ENCODE measurements at regions not wholly inside any gene's neighbourhood (a gene's known extent, or its start where the extent isn't known, plus 50 kb on each side); places are given as distances from the start of the nearest gene placed in this dataset.

GRCh38 chr13:29940715-29941114 is 90.3 kb upstream of the UBL3 start:
- TF ChIP-seq, protein P1, sequence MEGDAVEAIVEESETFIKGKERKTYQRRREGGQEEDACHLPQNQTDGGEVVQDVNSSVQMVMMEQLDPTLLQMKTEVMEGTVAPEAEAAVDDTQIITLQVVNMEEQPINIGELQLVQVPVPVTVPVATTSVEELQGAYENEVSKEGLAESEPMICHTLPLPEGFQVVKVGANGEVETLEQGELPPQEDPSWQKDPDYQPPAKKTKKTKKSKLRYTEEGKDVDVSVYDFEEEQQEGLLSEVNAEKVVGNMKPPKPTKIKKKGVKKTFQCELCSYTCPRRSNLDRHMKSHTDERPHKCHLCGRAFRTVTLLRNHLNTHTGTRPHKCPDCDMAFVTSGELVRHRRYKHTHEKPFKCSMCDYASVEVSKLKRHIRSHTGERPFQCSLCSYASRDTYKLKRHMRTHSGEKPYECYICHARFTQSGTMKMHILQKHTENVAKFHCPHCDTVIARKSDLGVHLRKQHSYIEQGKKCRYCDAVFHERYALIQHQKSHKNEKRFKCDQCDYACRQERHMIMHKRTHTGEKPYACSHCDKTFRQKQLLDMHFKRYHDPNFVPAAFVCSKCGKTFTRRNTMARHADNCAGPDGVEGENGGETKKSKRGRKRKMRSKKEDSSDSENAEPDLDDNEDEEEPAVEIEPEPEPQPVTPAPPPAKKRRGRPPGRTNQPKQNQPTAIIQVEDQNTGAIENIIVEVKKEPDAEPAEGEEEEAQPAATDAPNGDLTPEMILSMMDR (IDR thresholded peaks at IDR 0.05; ENCODE audit: insufficient read depth, low read depth, low read length, missing control alignments) = no peak
- no peak overlapping the region for H3K4me3 ChIP-seq (ENCODE audit: low read length)
- no peak for DNase-seq (ENCODE audit: low read depth)

DNA sequence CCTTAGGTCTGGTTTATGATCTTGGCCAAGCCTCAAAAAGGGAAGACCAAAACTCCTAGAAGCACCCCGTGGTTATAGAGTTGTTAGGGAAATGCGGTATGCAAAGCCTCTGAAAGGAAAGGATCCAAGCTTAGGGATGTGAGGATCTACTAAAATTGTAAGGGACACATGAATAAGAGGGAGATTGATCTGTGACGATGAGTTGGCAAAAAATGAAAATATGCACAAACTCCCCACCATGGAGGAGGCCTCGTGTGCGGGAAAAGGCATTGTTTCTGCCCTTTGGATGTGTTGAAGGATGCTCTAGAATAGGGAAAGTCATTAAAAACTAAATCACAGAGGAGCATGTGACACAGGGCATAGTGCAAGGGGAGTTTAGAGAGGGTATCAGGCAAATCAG is 88.7 kb upstream of the UBL3 start:
- TF ChIP-seq, protein P1 (IDR thresholded peaks at IDR 0.05; ENCODE audit: insufficient read depth, low read depth, low read length, missing control alignments) = no peak
- no peak overlapping the region for H3K4me3 ChIP-seq (ENCODE audit: low read length)
- DNase-seq (ENCODE audit: low read depth) = no peak

DNA sequence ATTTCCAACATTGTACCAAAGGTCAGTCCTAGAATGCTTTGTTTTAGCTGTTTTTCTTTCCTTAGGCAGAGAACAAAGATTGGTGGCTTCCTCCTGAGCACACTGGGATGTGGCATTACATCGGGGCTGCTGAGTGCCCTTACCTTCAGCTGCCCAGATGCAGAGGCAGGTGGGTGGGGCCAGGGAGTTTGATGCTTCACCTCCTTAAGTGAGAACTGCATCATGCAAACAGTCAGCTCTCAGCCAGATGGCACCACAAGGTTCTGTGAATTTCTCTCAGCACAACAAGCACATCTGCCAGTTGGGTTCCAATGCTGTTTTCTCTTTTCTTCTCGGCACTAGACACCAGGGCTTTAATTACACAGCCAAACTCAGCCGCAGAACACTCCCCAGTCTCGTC is 87.4 kb upstream of the UBL3 start:
- TF ChIP-seq, protein P1 (IDR thresholded peaks at IDR 0.05; ENCODE audit: insufficient read depth, low read depth, low read length, missing control alignments) = no peak
- DNase-seq (ENCODE audit: low read depth) = no peak
- H3K4me3 ChIP-seq (ENCODE audit: low read length) = no peak overlapping the region

GRCh38 chr13:29937379-29937778 is 87.0 kb upstream of the UBL3 start:
- no peak overlapping the region for H3K4me3 ChIP-seq (ENCODE audit: low read length)
- TF ChIP-seq, protein P1 (IDR thresholded peaks at IDR 0.05; ENCODE audit: insufficient read depth, low read depth, low read length, missing control alignments) = no peak

GRCh38 chr13:29936956-29937355 is 86.5 kb upstream of the UBL3 start:
- no peak for DNase-seq (ENCODE audit: low read depth)
- TF ChIP-seq, protein P1 (IDR thresholded peaks at IDR 0.05; ENCODE audit: insufficient read depth, low read depth, low read length, missing control alignments) = no peak
- H3K4me3 ChIP-seq (ENCODE audit: low read length) = no peak overlapping the region

More at GRCh38 chr13:29937379-29937778, 87.0 kb upstream of the UBL3 start:
- DNase-seq (ENCODE audit: low read depth) = no peak

GRCh38 chr13:29936051-29936813 is 85.8 kb upstream of the UBL3 start:
- no peak overlapping the region for H3K4me3 ChIP-seq (ENCODE audit: low read length)
- no peak for DNase-seq (ENCODE audit: low read depth)
- TF ChIP-seq, protein P1 (IDR thresholded peaks at IDR 0.05; ENCODE audit: insufficient read depth, low read depth, low read length, missing control alignments) = no peak

Measured in epithelial cell of esophagus (primary cell).